ENCODE measurements at regions not wholly inside any gene's neighbourhood (a gene's known extent, or its start where the extent isn't known, plus 50 kb on each side); places are given as distances from the start of the nearest gene placed in this dataset.
A peak's percentile ranks its signal among the peaks of the same experiment; 100 is the strongest.
"Not testable (repeated sequence)": the region's sequence is repeated elsewhere in the genome, so short reads cannot be mapped to it uniquely, and the experiment has no call there.

- DNase-seq, result no peak
Measured at GRCh38 chr22:48782326-48782725, 1045.3 kb downstream of the BRD1 start.

- DNase-seq, result no peak
Measured at GRCh38 chr22:48781868-48782267, 1045.8 kb downstream of the BRD1 start.

- DNase-seq, result no peak
Measured at GRCh38 chr22:48781391-48781790, 1046.3 kb downstream of the BRD1 start.

- no peak for DNase-seq
Measured at GRCh38 chr22:48780597-48781277, 1046.9 kb downstream of the BRD1 start.

GRCh38 chr22:48779661-48780596 is 1047.7 kb downstream of the BRD1 start:
- DNase-seq, result no peak

GRCh38 chr22:48779211-48779643 is 1048.4 kb downstream of the BRD1 start:
- DNase-seq, result no peak

GRCh38 chr22:48778308-48779195 is 1049.1 kb downstream of the BRD1 start:
- DNase-seq, result no peak

GRCh38 chr22:48772286-48772907 is 1055.3 kb downstream of the BRD1 start:
- no peak for DNase-seq

GRCh38 chr22:48765595-48765994 is 1062.1 kb downstream of the BRD1 start:
- no peak for DNase-seq

GRCh38 chr22:48761546-48761945 is 1066.1 kb downstream of the BRD1 start:
- DNase-seq, result no peak

- DNase-seq, result no peak
Measured at GRCh38 chr22:48760481-48761390, 1066.9 kb downstream of the BRD1 start.

GRCh38 chr22:48758881-48759875 is 1068.5 kb downstream of the BRD1 start:
- no peak for DNase-seq

- DNase-seq, result peak; percentile 68
Measured at GRCh38 chr22:48757985-48758561, 1069.6 kb downstream of the BRD1 start.

GRCh38 chr22:48757581-48757980 is 1070.1 kb downstream of the BRD1 start:
- DNase-seq, result no peak

GRCh38 chr22:48757135-48757534 is 1070.5 kb downstream of the BRD1 start:
- not testable (repeated sequence) for DNase-seq

- no peak for DNase-seq
Measured at GRCh38 chr22:48756146-48757111, 1071.2 kb downstream of the BRD1 start.

GRCh38 chr22:48755059-48755949 is 1072.4 kb downstream of the BRD1 start:
- DNase-seq, result no peak
